ENCODE measurements at regions not wholly inside any gene's neighbourhood (a gene's known extent, or its start where the extent isn't known, plus 50 kb on each side); places are given as distances from the start of the nearest gene placed in this dataset.

- no peaks in the 10 kb centered on the region for H3K4me1 ChIP-seq (ENCODE audit: insufficient read depth)
- H3K27ac ChIP-seq (ENCODE audit: low read depth): no peak overlapping the region
- no peaks in the 10 kb centered on the region for H3K27me3 Mint-ChIP-seq (ENCODE audit: insufficient read depth, low read depth, poor library complexity)
- H3K27ac Mint-ChIP-seq: peak overlapping the region; percentile 47; the same call in 1 of the 2 replicates
- H3K36me3 Mint-ChIP-seq (ENCODE audit: low read depth): no peaks in the 10 kb centered on the region
- H3F3A ChIP-seq (replicated peaks; ENCODE audit: low read depth): no peaks in the 10 kb centered on the region
- H3K4me3 ChIP-seq: no peak overlapping the region
- DNase-seq (ENCODE audit: low spot score): no peak
- H3K9me2 ChIP-seq (ENCODE audit: insufficient read depth): no peaks in the 10 kb centered on the region
- no peak overlapping the region for H2AFZ ChIP-seq
- ATAC-seq: peak; percentile 66
- H3K4me2 ChIP-seq: no peak overlapping the region
- no peak overlapping the region for H3K4me3 Mint-ChIP-seq
- no peaks in the 10 kb centered on the region for H3K79me2 ChIP-seq (replicated peaks; ENCODE audit: insufficient read depth)
- H3K4me1 Mint-ChIP-seq: peaks cover 7% of the 10 kb centered on the region; the same call in 2 of the 3 replicates
- H3K27me3 ChIP-seq (ENCODE audit: insufficient read depth): no peaks in the 10 kb centered on the region
- no peaks in the 10 kb centered on the region for H3K36me3 ChIP-seq (ENCODE audit: insufficient read depth)
- TF ChIP-seq CREB1 (CRISPR knock-in tag; IDR thresholded peaks at IDR 0.05; ENCODE audit: low read depth): no peak
- TF ChIP-seq EZH2 (IDR thresholded peaks at IDR 0.05; ENCODE audit: low read depth, unreplicated experiment): no peak
- H4K20me1 ChIP-seq (replicated peaks; ENCODE audit: insufficient read depth): no peaks in the 10 kb centered on the region
- no peaks in the 10 kb centered on the region for H3K9me3 Mint-ChIP-seq
These were observed 124.5 kb downstream of the ZFAND4 start for GRCh38 chr10:45548068-45548467.

GRCh38 chr10:45547207-45547606 lies 125.4 kb downstream of the ZFAND4 start:
- H3K36me3 Mint-ChIP-seq (ENCODE audit: low read depth): no peaks in the 10 kb centered on the region
- Histone ChIP-seq H3K9me2 (ENCODE audit: insufficient read depth) (no peaks in the 10 kb centered on the region), H3K27me3 (ENCODE audit: insufficient read depth) (no peaks in the 10 kb centered on the region), H3K4me2 (no peak overlapping the region), H3K79me2 (replicated peaks; ENCODE audit: insufficient read depth) (no peaks in the 10 kb centered on the region), H3K4me3 (no peak overlapping the region), H2AFZ (no peak overlapping the region), H3F3A (replicated peaks; ENCODE audit: low read depth) (no peaks in the 10 kb centered on the region), H3K36me3 (ENCODE audit: insufficient read depth) (no peaks in the 10 kb centered on the region), H3K4me1 (ENCODE audit: insufficient read depth) (no peaks in the 10 kb centered on the region), H4K20me1 (replicated peaks; ENCODE audit: insufficient read depth) (no peaks in the 10 kb centered on the region), H3K27ac (ENCODE audit: low read depth) (no peak overlapping the region)
- H3K27me3 Mint-ChIP-seq (ENCODE audit: insufficient read depth, low read depth, poor library complexity): no peaks in the 10 kb centered on the region
- no peak for ATAC-seq
- peaks cover 7% of the 10 kb centered on the region; the same call in 2 of the 3 replicates for H3K4me1 Mint-ChIP-seq
- DNase-seq (ENCODE audit: low spot score): no peak
- H3K9me3 Mint-ChIP-seq: no peaks in the 10 kb centered on the region
- no peak overlapping the region for H3K27ac Mint-ChIP-seq
- H3K4me3 Mint-ChIP-seq: no peak overlapping the region
- TF ChIP-seq POLR2AphosphoS5 (IDR thresholded peaks at IDR 0.05; ENCODE audit: low read depth) (no peak), STAT1 (IDR thresholded peaks at IDR 0.05; ENCODE audit: unreplicated experiment) (no peak), NANOG (IDR thresholded peaks at IDR 0.05; ENCODE audit: borderline replicate concordance) (no peak), REST (IDR thresholded peaks at IDR 0.05; ENCODE audit: unreplicated experiment) (no peak), EZH2 (IDR thresholded peaks at IDR 0.05; ENCODE audit: low read depth, unreplicated experiment) (no peak), CREB1 (CRISPR knock-in tag; IDR thresholded peaks at IDR 0.05; ENCODE audit: low read depth) (no peak), ZNF331 (CRISPR knock-in tag; IDR thresholded peaks at IDR 0.05; ENCODE audit: low read depth) (no peak), ZNF114 (CRISPR knock-in tag; IDR thresholded peaks at IDR 0.05) (no peak), EZH2phosphoT487 (IDR thresholded peaks at IDR 0.05; ENCODE audit: unreplicated experiment) (no peak), CTCF (conservative IDR thresholded peaks at IDR 0.05; ENCODE audit: low read depth in 2 of 2) (no peak), ZNF462 (CRISPR knock-in tag; IDR thresholded peaks at IDR 0.05) (no peak)
